Neural progenitor cell (in vitro differentiated cells): ENCODE measurements at regions not wholly inside any gene's neighbourhood (a gene's known extent, or its start where the extent isn't known, plus 50 kb on each side); places are given as distances from the start of the nearest gene placed in this dataset.

Experiments
- DNase-seq: peaks from one replicate; pipeline ENCODE4 v3.0.0-alpha.2; 2016; ENCODE audit warnings: low spot score
- H2AFZ ChIP-seq: fragments of 200-600 bp; sonication (generic); replicated peaks from 2 replicates; pipeline ENCODE4 v1.6.1; 2016; ENCODE audit warnings: antibody characterized with exemption
- H3F3A ChIP-seq: fragments of 200-600 bp; sonication (generic); 2 replicates; pipeline ENCODE4 v1.6.1; 2016; ENCODE audit warnings: antibody characterized with exemption, low read depth
- H3K27ac ChIP-seq: fragments of 200-600 bp; sonication (generic); 2 replicates; pipeline ENCODE4 v1.5.1; 2016; ENCODE audit warnings: mild to moderate bottlenecking
- H3K27me3 ChIP-seq: fragments of 200-600 bp; sonication (generic); 2 replicates; pipeline ENCODE4 v1.6.1; 2016; ENCODE audit warnings: mild to moderate bottlenecking, moderate library complexity
- H3K36me3 ChIP-seq: fragments of 200-600 bp; sonication (generic); 2 replicates; pipeline ENCODE4 v1.5.1; 2016
- H3K4me1 ChIP-seq: fragments of 200-600 bp; sonication (generic); 2 replicates; pipeline ENCODE4 v1.6.1; 2016; ENCODE audit warnings: mixed run types
- H3K4me2 ChIP-seq: fragments of 200-600 bp; sonication (generic); 2 replicates; pipeline ENCODE4 v1.6.1; 2016
- H3K4me3 ChIP-seq: fragments of 200-600 bp; sonication (generic); 2 replicates; pipeline ENCODE4 v1.5.1; 2016
- H3K79me2 ChIP-seq: fragments of 200-600 bp; sonication (generic); 2 replicates; pipeline ENCODE4 v1.6.1; 2016; ENCODE audit warnings: low read depth
- H3K9ac ChIP-seq: fragments of 200-600 bp; sonication (generic); 2 replicates; pipeline ENCODE4 v1.6.1; 2016
- H3K9me3 ChIP-seq: fragments of 200-600 bp; sonication (generic); 2 replicates; pipeline ENCODE4 v1.5.1; 2016; ENCODE audit warnings: low read depth
- H4K20me1 ChIP-seq: fragments of 200-600 bp; sonication (generic); 2 replicates; pipeline ENCODE4 v1.6.1; 2016; ENCODE audit warnings: low read depth
- H3K27ac Mint-ChIP-seq: 3 replicates; pipeline ENCODE4 v1.8.0; 2021; ENCODE audit warnings: mixed read lengths
- H3K27me3 Mint-ChIP-seq: 2 replicates; pipeline ENCODE4 v1.8.0; 2022; ENCODE audit warnings: low read depth, mild to moderate bottlenecking, inconsistent platforms, moderate library complexity, mixed read lengths; ENCODE audit not compliant: insufficient read depth
- H3K36me3 Mint-ChIP-seq: 3 replicates; pipeline ENCODE4 v1.8.0; 2021; ENCODE audit warnings: mixed read lengths
- H3K4me1 Mint-ChIP-seq: 3 replicates; pipeline ENCODE4 v1.8.0; 2021; ENCODE audit warnings: mixed read lengths
- H3K4me3 Mint-ChIP-seq: 3 replicates; pipeline ENCODE4 v1.8.0; 2021; ENCODE audit warnings: mild to moderate bottlenecking, moderate library complexity, mixed read lengths
- H3K9me3 Mint-ChIP-seq: 3 replicates; pipeline ENCODE4 v1.8.0; 2020; ENCODE audit warnings: mixed read lengths
- CTCF ChIP-seq: fragments of 200-600 bp; sonication (generic); IDR thresholded peaks from 2 replicates; pipeline ENCODE4 v1.5.1; 2017; ENCODE audit warnings: antibody characterized with exemption, mild to moderate bottlenecking
- EZH2 ChIP-seq: fragments of 200-600 bp; sonication (generic); IDR thresholded peaks from 2 replicates; pipeline ENCODE4 v1.6.1; 2017; ENCODE audit warnings: antibody characterized with exemption, mild to moderate bottlenecking, moderate library complexity
- EZH2phosphoT487 ChIP-seq: fragments of 200-600 bp; sonication (generic); IDR thresholded peaks from 2 replicates; pipeline ENCODE4 v1.6.1; 2017; ENCODE audit warnings: antibody characterized with exemption

DNA sequence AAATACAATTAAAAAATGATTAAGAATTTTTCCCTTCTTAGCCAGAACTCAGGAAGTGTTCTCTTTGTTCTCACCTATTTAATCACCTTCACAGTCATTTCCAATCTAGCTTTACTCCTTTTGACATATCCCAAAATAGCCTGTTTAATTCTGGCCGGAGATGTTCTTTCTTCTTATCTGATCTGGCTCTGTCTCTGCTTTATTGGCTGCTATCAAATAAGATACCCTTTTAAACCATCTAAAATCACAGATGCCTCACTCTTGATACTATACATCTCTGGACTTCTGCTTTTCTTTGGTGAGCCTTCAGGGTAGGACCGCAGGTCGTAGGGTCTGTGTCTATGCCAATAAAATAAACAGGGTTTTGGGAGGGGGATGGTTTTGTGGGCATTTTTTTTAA lies 319.2 kb upstream of the SEMA6D start:
- Mint-ChIP-seq H3K9me3 (no peaks in the 10 kb centered on the region), H3K4me1 (peaks cover 25% of the 10 kb centered on the region), H3K27me3 (peaks cover 3% of the 10 kb centered on the region), H3K36me3 (no peaks in the 10 kb centered on the region), H3K27ac (no peak overlapping the region), H3K4me3 (no peak overlapping the region)
- Histone ChIP-seq H3K9ac (no peak overlapping the region), H3K27me3 (no peaks in the 10 kb centered on the region), H3F3A (no peaks in the 10 kb centered on the region), H3K4me3 (no peak overlapping the region), H3K79me2 (no peaks in the 10 kb centered on the region), H3K36me3 (no peaks in the 10 kb centered on the region), H3K27ac (no peak overlapping the region), H2AFZ (no peak overlapping the region), H3K4me2 (no peak overlapping the region), H3K4me1 (peaks cover 19% of the 10 kb centered on the region), H3K9me3 (no peaks in the 10 kb centered on the region), H4K20me1 (no peaks in the 10 kb centered on the region)
- no peak for DNase-seq
- TF ChIP-seq EZH2 (no peak), CTCF (no peak), EZH2phosphoT487 (no peak)

DNA sequence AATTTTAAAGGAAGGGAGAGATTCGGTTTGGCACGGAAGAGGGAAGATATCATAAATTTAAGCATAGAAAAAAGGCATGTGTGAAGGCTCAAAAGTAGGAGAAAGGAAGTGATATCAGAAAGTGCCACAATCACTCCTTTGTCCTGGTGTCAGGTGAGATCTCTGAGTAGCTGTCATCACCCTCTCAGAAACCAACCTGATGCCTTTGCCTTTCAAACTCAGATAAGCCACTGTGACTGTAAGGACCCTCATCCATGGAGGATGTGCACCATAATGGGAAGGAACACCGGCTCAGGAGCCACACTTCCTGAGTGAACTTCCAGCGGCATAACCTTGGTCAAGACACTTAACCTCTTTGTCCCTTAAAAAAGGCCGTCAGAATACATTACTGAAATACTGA lies 318.7 kb upstream of the SEMA6D start:
- Histone ChIP-seq H3K4me1 (peaks cover 19% of the 10 kb centered on the region), H3K9me3 (no peaks in the 10 kb centered on the region), H3K27ac (no peak overlapping the region), H3K36me3 (no peaks in the 10 kb centered on the region), H3K4me2 (no peak overlapping the region), H4K20me1 (no peaks in the 10 kb centered on the region), H2AFZ (no peak overlapping the region), H3K4me3 (no peak overlapping the region), H3K79me2 (no peaks in the 10 kb centered on the region), H3K27me3 (no peaks in the 10 kb centered on the region), H3K9ac (no peak overlapping the region), H3F3A (no peaks in the 10 kb centered on the region)
- H3K4me3 Mint-ChIP-seq = no peak overlapping the region
- DNase-seq = no peak
- H3K27ac Mint-ChIP-seq = no peak overlapping the region
- TF ChIP-seq CTCF (no peak), EZH2phosphoT487 (no peak), EZH2 (no peak)
- H3K36me3 Mint-ChIP-seq = no peaks in the 10 kb centered on the region
- H3K9me3 Mint-ChIP-seq = no peaks in the 10 kb centered on the region
- peaks cover 24% of the 10 kb centered on the region for H3K4me1 Mint-ChIP-seq
- peaks cover 3% of the 10 kb centered on the region for H3K27me3 Mint-ChIP-seq

- H3K36me3 ChIP-seq = no peaks in the 10 kb centered on the region
- H3K27ac Mint-ChIP-seq = no peak overlapping the region
- H3K36me3 Mint-ChIP-seq = no peaks in the 10 kb centered on the region
- H3K27me3 Mint-ChIP-seq = peaks cover 3% of the 10 kb centered on the region
- H3K79me2 ChIP-seq = no peaks in the 10 kb centered on the region
- no peak for DNase-seq
- no peak overlapping the region for H3K9ac ChIP-seq
- no peak for TF ChIP-seq EZH2
- no peak for TF ChIP-seq CTCF
- no peak for TF ChIP-seq EZH2phosphoT487
- no peaks in the 10 kb centered on the region for H3K27me3 ChIP-seq
- H3K9me3 Mint-ChIP-seq = no peaks in the 10 kb centered on the region
- H3K4me1 ChIP-seq = peaks cover 14% of the 10 kb centered on the region
- H2AFZ ChIP-seq = no peak overlapping the region
- H3K4me3 ChIP-seq = no peak overlapping the region
- H3K4me2 ChIP-seq = no peak overlapping the region
- peaks cover 19% of the 10 kb centered on the region for H3K4me1 Mint-ChIP-seq
- H3K27ac ChIP-seq = no peak overlapping the region
- no peaks in the 10 kb centered on the region for H3F3A ChIP-seq
- H4K20me1 ChIP-seq = no peaks in the 10 kb centered on the region
- no peak overlapping the region for H3K4me3 Mint-ChIP-seq
- no peaks in the 10 kb centered on the region for H3K9me3 ChIP-seq
Observed at GRCh38 chr15:47399100-47399499, 318.2 kb upstream of the SEMA6D start.

- TF ChIP-seq EZH2 = no peak
- TF ChIP-seq CTCF = no peak
- no peak for TF ChIP-seq EZH2phosphoT487
- Histone ChIP-seq H3K4me3 (no peak overlapping the region), H3F3A (no peaks in the 10 kb centered on the region), H3K4me2 (no peak overlapping the region), H4K20me1 (no peaks in the 10 kb centered on the region), H2AFZ (no peak overlapping the region), H3K36me3 (no peaks in the 10 kb centered on the region), H3K27me3 (no peaks in the 10 kb centered on the region), H3K27ac (no peak overlapping the region), H3K79me2 (no peaks in the 10 kb centered on the region), H3K4me1 (peaks cover 4% of the 10 kb centered on the region), H3K9ac (no peak overlapping the region), H3K9me3 (no peaks in the 10 kb centered on the region)
- H3K9me3 Mint-ChIP-seq = no peaks in the 10 kb centered on the region
- H3K36me3 Mint-ChIP-seq = no peaks in the 10 kb centered on the region
- peaks cover 3% of the 10 kb centered on the region for H3K27me3 Mint-ChIP-seq
- H3K27ac Mint-ChIP-seq = no peak overlapping the region
- H3K4me1 Mint-ChIP-seq = peaks cover 16% of the 10 kb centered on the region
- DNase-seq = no peak
- H3K4me3 Mint-ChIP-seq = no peak overlapping the region
Observed at GRCh38 chr15:47400603-47401002, 316.7 kb upstream of the SEMA6D start.
